Panc1 (cell line): ENCODE measurements at regions not wholly inside any gene's neighbourhood (a gene's known extent, or its start where the extent isn't known, plus 50 kb on each side); places are given as distances from the start of the nearest gene placed in this dataset.

ENCODE experiments used
- ATAC-seq: fragments of 200-7000 bp; cut with Tn5 transposase; 2 replicates; pipeline ENCODE4 v1.9.1; 2020; ENCODE audit warnings: mild to moderate bottlenecking, moderate library complexity
- BruUV-seq: library from RNA; stranded (reverse); fragments of 400-500 nt; replicated peaks from 2 replicates; lab custom pipeline; 2021; lab: Mats Ljungman, UMichigan
- CTCF ChIA-PET: fragments of 300-600 bp; sonication (Branson Sonifier 250); formaldehyde crosslinking; loops from one replicate; lab custom pipeline; 2022; ENCODE audit warnings: antibody characterized with exemption; lab: Charles Lee
- POLR2A ChIA-PET: fragments of 300-600 bp; sonication (Branson Sonifier 250); formaldehyde crosslinking; loops from one replicate; lab custom pipeline; 2022; ENCODE audit warnings: antibody characterized with exemption; lab: Charles Lee
- DNase-seq: peaks from one replicate; pipeline ENCODE4 v3.0.0-alpha.2; 2010; ENCODE audit warnings: low read depth, low spot score
- H3K27ac ChIP-seq: 2 replicates; pipeline ENCODE4 v1.5.1; 2011; ENCODE audit warnings: mild to moderate bottlenecking, low read length, inconsistent platforms
- H3K27me3 ChIP-seq: fragments of 200-500 bp; sonication (Bioruptor generic); 2 replicates; pipeline ENCODE4 v1.6.0; 2014; ENCODE audit warnings: low read length, inconsistent platforms; ENCODE audit not compliant: control insufficient read depth, insufficient read depth
- H3K36me3 ChIP-seq: fragments of 200-500 bp; sonication (Bioruptor generic); 2 replicates; pipeline ENCODE4 v1.5.1; 2014; ENCODE audit warnings: inconsistent platforms, mild to moderate bottlenecking, low read length, moderate library complexity; ENCODE audit not compliant: control insufficient read depth, insufficient read depth
- H3K4me1 ChIP-seq: 2 replicates; pipeline ENCODE4 v1.5.1; 2011; ENCODE audit warnings: inconsistent platforms, mild to moderate bottlenecking, low read length, moderate library complexity; ENCODE audit not compliant: control insufficient read depth, insufficient read depth
- H3K4me3 ChIP-seq, 2 experiments: 2 replicates each; pipeline ENCODE4 v1.5.1; 2011 to 2012; ENCODE audit warnings: low read depth in 2 of 2, low read length in 2 of 2, mild to moderate bottlenecking in 2 of 2, inconsistent platforms in 1 of 2, moderate library complexity in 1 of 2
- H3K9me3 ChIP-seq: fragments of 200-500 bp; sonication (Bioruptor generic); 2 replicates; pipeline ENCODE4 v1.5.1; 2014; ENCODE audit warnings: low read depth, mild to moderate bottlenecking, inconsistent platforms, low read length, moderate library complexity; ENCODE audit not compliant: control insufficient read depth, insufficient read depth
- CTCF ChIP-seq: fragments of 450-650 bp; IDR thresholded peaks from 2 replicates; pipeline ENCODE4 v1.5.1; 2017; ENCODE audit warnings: mild to moderate bottlenecking
- POLR2AphosphoS5 ChIP-seq: IDR thresholded peaks from 2 replicates; pipeline ENCODE4 v1.6.1; 2012; ENCODE audit warnings: mild to moderate bottlenecking, low read depth, low read length, moderate library complexity
- REST ChIP-seq, 2 experiments: IDR thresholded peaks; 2 replicates each; pipeline ENCODE4 v1.6.1; 2011 to 2012; ENCODE audit warnings: low read depth in 2 of 2, control low read depth in 1 of 2, low read length in 1 of 2, mild to moderate bottlenecking in 1 of 2, moderate library complexity in 1 of 2; ENCODE audit not compliant: insufficient read depth in 1 of 2
- SIN3A ChIP-seq: IDR thresholded peaks from 2 replicates; pipeline ENCODE4 v1.6.1; 2012; ENCODE audit warnings: low read depth, mild to moderate bottlenecking, low read length, moderate library complexity, borderline replicate concordance; ENCODE audit not compliant: insufficient read depth
- TCF7L2 ChIP-seq: IDR thresholded peaks from 2 replicates; pipeline ENCODE4 v1.6.1; 2011; ENCODE audit warnings: mild to moderate bottlenecking, low read depth, low read length, inconsistent platforms
- in situ Hi-C: cut with HindIII; loops from 2 replicates; pipeline ENCODE4 v1.10.0; 2016; ENCODE audit warnings: low sequenced_read_pairs, low pct_unique_long_range_greater_than_20kb
- intact Hi-C: fragments of 100-400 bp; cut with micrococcal nuclease; formaldehyde crosslinking; loops from one replicate; pipeline ENCODE4 v1.10.0; 2022; ENCODE audit not compliant: unreplicated experiment

GRCh38 chrX:99468993-99469392 lies 941.1 kb downstream of the PCDH19 start:
- ChIA-PET CTCF (interaction anchor here (0.5 kb wide), 1 partner anchor 910 kb away, joined by 3 read pairs; no protein-coding TSS in a partner anchor), POLR2A (no interaction called here)
- in situ Hi-C loops (no loop called here), intact Hi-C loops (no loop called here)
- Histone ChIP-seq H3K4me3 (no peak overlapping the region), H3K27ac (no peak overlapping the region), H3K9me3 (no peaks in the 10 kb centered on the region), H3K27me3 (no peaks in the 10 kb centered on the region), H3K36me3 (no peaks in the 10 kb centered on the region), H3K4me1 (no peaks in the 10 kb centered on the region)
- TF ChIP-seq SIN3A (no peak), TCF7L2 (no peak), CTCF (no peak), POLR2AphosphoS5 (no peak), REST (IDR thresholded peaks at IDR 0.05; ENCODE audit: insufficient read depth in 1 of 2, low read depth in 2 of 2, low read length in 1 of 2) (no peak)
- DNase-seq (no peak), ATAC-seq (no peak)
- BruUV-seq = no TSS peak

- no TSS peak for BruUV-seq
- TF ChIP-seq POLR2AphosphoS5 (no peak), REST (IDR thresholded peaks at IDR 0.05; ENCODE audit: insufficient read depth in 1 of 2, low read depth in 2 of 2, low read length in 1 of 2) (no peak), SIN3A (no peak), TCF7L2 (no peak), CTCF (no peak)
- no peaks in the 10 kb centered on the region for H3K27me3 ChIP-seq
- H3K4me1 ChIP-seq = no peaks in the 10 kb centered on the region
- in situ Hi-C loops = no loop called here
- intact Hi-C loops = no loop called here
- no peak for DNase-seq
- CTCF ChIA-PET = no interaction called here
- H3K9me3 ChIP-seq = no peaks in the 10 kb centered on the region
- H3K36me3 ChIP-seq = no peaks in the 10 kb centered on the region
- no peak overlapping the region for H3K4me3 ChIP-seq
- ATAC-seq = no peak
- POLR2A ChIA-PET = no interaction called here
- no peak overlapping the region for H3K27ac ChIP-seq
Measured at GRCh38 chrX:99461223-99461622, 948.9 kb downstream of the PCDH19 start.
